ENCODE measurements at regions not wholly inside any gene's neighbourhood (a gene's known extent, or its start where the extent isn't known, plus 50 kb on each side); places are given as distances from the start of the nearest gene placed in this dataset.

GRCh38 chr4:20576861-20577260, 123.4 kb upstream of the PACRGL start:
- Mint-ChIP-seq H3K9me3 (no peaks in the 10 kb centered on the region), H3K4me3 (no peak overlapping the region), H3K36me3 (ENCODE audit: low read depth) (no peaks in the 10 kb centered on the region), H3K27me3 (no peaks in the 10 kb centered on the region), H3K27ac (no peak overlapping the region), H3K4me1 (no peaks in the 10 kb centered on the region)
- DNase-seq (no peak), ATAC-seq (no peak)

- Mint-ChIP-seq H3K27ac (no peak overlapping the region), H3K4me3 (no peak overlapping the region), H3K36me3 (ENCODE audit: low read depth) (no peaks in the 10 kb centered on the region), H3K4me1 (no peaks in the 10 kb centered on the region), H3K27me3 (no peaks in the 10 kb centered on the region), H3K9me3 (no peaks in the 10 kb centered on the region)
- DNase-seq (no peak), ATAC-seq (no peak)
Measured at GRCh38 chr4:20577702-20578101, 122.6 kb upstream of the PACRGL start.

GRCh38 chr4:20580907-20581306, 119.4 kb upstream of the PACRGL start:
- H3K36me3 Mint-ChIP-seq (ENCODE audit: low read depth): no peaks in the 10 kb centered on the region
- H3K27me3 Mint-ChIP-seq: peaks cover 2% of the 10 kb centered on the region
- H3K4me1 Mint-ChIP-seq: no peaks in the 10 kb centered on the region
- DNase-seq: no peak
- no peaks in the 10 kb centered on the region for H3K9me3 Mint-ChIP-seq
- no peak for ATAC-seq
- H3K27ac Mint-ChIP-seq: no peak overlapping the region
- no peak overlapping the region for H3K4me3 Mint-ChIP-seq

- ATAC-seq (no peak), DNase-seq (no peak)
- H3K27me3 Mint-ChIP-seq: no peaks in the 10 kb centered on the region
- H3K4me1 Mint-ChIP-seq: no peaks in the 10 kb centered on the region
- H3K27ac Mint-ChIP-seq: no peak overlapping the region
- no peaks in the 10 kb centered on the region for H3K36me3 Mint-ChIP-seq (ENCODE audit: low read depth)
- H3K4me3 Mint-ChIP-seq: no peak overlapping the region
- H3K9me3 Mint-ChIP-seq: no peaks in the 10 kb centered on the region
Measured at GRCh38 chr4:20589436-20589835, 110.8 kb upstream of the PACRGL start.

GRCh38 chr4:20590849-20591248, 109.4 kb upstream of the PACRGL start:
- Mint-ChIP-seq H3K9me3 (no peaks in the 10 kb centered on the region), H3K27ac (no peak overlapping the region), H3K27me3 (no peaks in the 10 kb centered on the region), H3K4me3 (no peak overlapping the region), H3K36me3 (ENCODE audit: low read depth) (no peaks in the 10 kb centered on the region), H3K4me1 (no peaks in the 10 kb centered on the region)
- ATAC-seq (no peak), DNase-seq (no peak)

- H3K27ac Mint-ChIP-seq: no peak overlapping the region
- H3K9me3 Mint-ChIP-seq: no peaks in the 10 kb centered on the region
- DNase-seq (no peak), ATAC-seq (no peak)
- no peak overlapping the region for H3K4me3 Mint-ChIP-seq
- H3K4me1 Mint-ChIP-seq: no peaks in the 10 kb centered on the region
- H3K36me3 Mint-ChIP-seq (ENCODE audit: low read depth): no peaks in the 10 kb centered on the region
- H3K27me3 Mint-ChIP-seq: no peaks in the 10 kb centered on the region
Measured at GRCh38 chr4:20591571-20591970, 108.7 kb upstream of the PACRGL start.

GRCh38 chr4:20592013-20592412, 108.2 kb upstream of the PACRGL start:
- Mint-ChIP-seq H3K9me3 (no peaks in the 10 kb centered on the region), H3K36me3 (ENCODE audit: low read depth) (no peaks in the 10 kb centered on the region), H3K27ac (no peak overlapping the region), H3K27me3 (no peaks in the 10 kb centered on the region), H3K4me1 (no peaks in the 10 kb centered on the region), H3K4me3 (no peak overlapping the region)
- DNase-seq (no peak), ATAC-seq (no peak)

- Mint-ChIP-seq H3K27me3 (no peaks in the 10 kb centered on the region), H3K4me3 (no peak overlapping the region), H3K27ac (no peak overlapping the region), H3K9me3 (no peaks in the 10 kb centered on the region), H3K4me1 (no peaks in the 10 kb centered on the region), H3K36me3 (ENCODE audit: low read depth) (no peaks in the 10 kb centered on the region)
- DNase-seq (no peak), ATAC-seq (no peak)
Measured at GRCh38 chr4:20592663-20593062, 107.6 kb upstream of the PACRGL start.

GRCh38 chr4:20598626-20599025, 101.6 kb upstream of the PACRGL start:
- Mint-ChIP-seq H3K27me3 (no peaks in the 10 kb centered on the region), H3K4me3 (no peak overlapping the region)

GRCh38 chr4:20603671-20604313, 96.5 kb upstream of the PACRGL start:
- H3K9me3 Mint-ChIP-seq: no peaks in the 10 kb centered on the region
- no peak overlapping the region for H3K4me3 Mint-ChIP-seq
- no peaks in the 10 kb centered on the region for H3K27me3 Mint-ChIP-seq
- ATAC-seq (no peak), DNase-seq (no peak)
- H3K36me3 Mint-ChIP-seq (ENCODE audit: low read depth): no peaks in the 10 kb centered on the region
- H3K4me1 Mint-ChIP-seq: no peaks in the 10 kb centered on the region
- no peak overlapping the region for H3K27ac Mint-ChIP-seq

More at GRCh38 chr4:20598626-20599025, 101.6 kb upstream of the PACRGL start:
- Mint-ChIP-seq H3K27ac (no peak overlapping the region), H3K36me3 (ENCODE audit: low read depth) (no peaks in the 10 kb centered on the region), H3K4me1 (no peaks in the 10 kb centered on the region), H3K9me3 (no peaks in the 10 kb centered on the region)
- DNase-seq: no peak
- ATAC-seq: no peak

- no peaks in the 10 kb centered on the region for H3K27me3 Mint-ChIP-seq
- H3K27ac Mint-ChIP-seq: no peak overlapping the region
Measured at GRCh38 chr4:20612313-20612712, 87.9 kb upstream of the PACRGL start.

GRCh38 chr4:20614816-20615215, 85.4 kb upstream of the PACRGL start:
- H3K27ac Mint-ChIP-seq: no peak overlapping the region
- no peaks in the 10 kb centered on the region for H3K9me3 Mint-ChIP-seq
- ATAC-seq (no peak), DNase-seq (no peak)
- no peak overlapping the region for H3K4me3 Mint-ChIP-seq
- no peaks in the 10 kb centered on the region for H3K27me3 Mint-ChIP-seq
- H3K36me3 Mint-ChIP-seq (ENCODE audit: low read depth): no peaks in the 10 kb centered on the region
- H3K4me1 Mint-ChIP-seq: no peaks in the 10 kb centered on the region

More at GRCh38 chr4:20612313-20612712, 87.9 kb upstream of the PACRGL start:
- ATAC-seq: no peak
- Mint-ChIP-seq H3K4me1 (no peaks in the 10 kb centered on the region), H3K4me3 (no peak overlapping the region), H3K36me3 (ENCODE audit: low read depth) (no peaks in the 10 kb centered on the region), H3K9me3 (no peaks in the 10 kb centered on the region)
- DNase-seq: no peak

- Mint-ChIP-seq H3K27ac (no peak overlapping the region), H3K4me1 (no peaks in the 10 kb centered on the region), H3K27me3 (no peaks in the 10 kb centered on the region), H3K9me3 (no peaks in the 10 kb centered on the region), H3K36me3 (ENCODE audit: low read depth) (no peaks in the 10 kb centered on the region), H3K4me3 (no peak overlapping the region)
- ATAC-seq (no peak), DNase-seq (no peak)
Measured at GRCh38 chr4:20615486-20616260, 84.6 kb upstream of the PACRGL start.

GRCh38 chr4:20616313-20616712, 83.9 kb upstream of the PACRGL start:
- Mint-ChIP-seq H3K9me3 (no peaks in the 10 kb centered on the region), H3K27ac (no peak overlapping the region), H3K4me3 (no peak overlapping the region), H3K4me1 (no peaks in the 10 kb centered on the region), H3K36me3 (ENCODE audit: low read depth) (no peaks in the 10 kb centered on the region), H3K27me3 (no peaks in the 10 kb centered on the region)
- ATAC-seq: no peak
- DNase-seq: no peak

GRCh38 chr4:20616848-20617247, 83.4 kb upstream of the PACRGL start:
- H3K36me3 Mint-ChIP-seq (ENCODE audit: low read depth): no peaks in the 10 kb centered on the region
- no peaks in the 10 kb centered on the region for H3K9me3 Mint-ChIP-seq
- no peak overlapping the region for H3K4me3 Mint-ChIP-seq
- H3K27me3 Mint-ChIP-seq: no peaks in the 10 kb centered on the region
- ATAC-seq (no peak), DNase-seq (no peak)
- no peak overlapping the region for H3K27ac Mint-ChIP-seq
- no peaks in the 10 kb centered on the region for H3K4me1 Mint-ChIP-seq

All from activated naive CD8-positive, alpha-beta T cell treated with anti-CD3 and anti-CD28 coated beads, Interleukin-2, amount 50 U/mL, for 24 hours (primary cell).